ENCODE measurements at regions not wholly inside any gene's neighbourhood (a gene's known extent, or its start where the extent isn't known, plus 50 kb on each side); places are given as distances from the start of the nearest gene placed in this dataset.

GRCh38 chr5:8399471-8399870 lies 530.5 kb downstream of the MTRR start:
- DNase-seq = peak; percentile 65

- DNase-seq = no peak
These were observed 539.3 kb downstream of the MTRR start for GRCh38 chr5:8408258-8408657.

DNA sequence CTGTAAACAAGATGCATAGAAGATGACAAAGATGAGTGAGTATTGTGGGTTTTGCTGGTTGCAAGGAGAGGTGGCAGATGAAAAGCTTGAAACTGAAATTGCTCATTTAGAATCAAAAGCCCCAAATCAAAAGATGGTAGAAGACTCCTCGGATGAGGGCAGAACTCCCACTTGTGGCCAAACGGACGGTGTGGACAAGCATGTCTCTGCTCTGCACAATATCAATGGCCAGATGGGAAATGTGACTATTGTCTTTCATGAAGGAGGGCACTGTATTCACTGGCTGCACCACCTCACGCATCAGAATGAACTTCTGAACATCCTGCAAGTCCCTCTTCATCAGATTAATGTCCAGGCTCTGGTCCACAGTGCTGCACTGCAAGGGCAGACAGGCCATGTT lies 541.7 kb downstream of the MTRR start:
- DNase-seq = no peak

DNA sequence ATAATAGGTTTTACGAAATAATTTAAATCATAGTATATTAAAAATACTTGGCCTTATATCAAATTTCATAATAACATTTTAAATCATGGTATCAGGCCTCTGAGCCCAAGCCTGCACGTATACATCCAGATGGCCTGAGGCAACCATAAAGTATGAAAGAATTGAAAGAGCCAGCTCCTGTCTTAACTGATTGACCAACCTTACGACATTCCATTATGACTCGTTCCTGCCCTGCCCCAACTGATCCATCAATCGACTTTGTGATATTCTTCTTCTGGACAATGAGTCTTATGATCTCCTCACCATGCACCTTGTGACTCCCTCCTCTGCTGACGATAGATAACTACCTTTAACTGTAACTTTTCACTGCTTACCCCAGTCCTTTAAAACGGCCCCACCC lies 545.0 kb downstream of the MTRR start:
- DNase-seq = no peak

- no peak for DNase-seq
These were observed 548.5 kb downstream of the MTRR start for GRCh38 chr5:8417316-8418048.

- DNase-seq = no peak
These were observed 549.1 kb downstream of the MTRR start for GRCh38 chr5:8418049-8418426.

DNA sequence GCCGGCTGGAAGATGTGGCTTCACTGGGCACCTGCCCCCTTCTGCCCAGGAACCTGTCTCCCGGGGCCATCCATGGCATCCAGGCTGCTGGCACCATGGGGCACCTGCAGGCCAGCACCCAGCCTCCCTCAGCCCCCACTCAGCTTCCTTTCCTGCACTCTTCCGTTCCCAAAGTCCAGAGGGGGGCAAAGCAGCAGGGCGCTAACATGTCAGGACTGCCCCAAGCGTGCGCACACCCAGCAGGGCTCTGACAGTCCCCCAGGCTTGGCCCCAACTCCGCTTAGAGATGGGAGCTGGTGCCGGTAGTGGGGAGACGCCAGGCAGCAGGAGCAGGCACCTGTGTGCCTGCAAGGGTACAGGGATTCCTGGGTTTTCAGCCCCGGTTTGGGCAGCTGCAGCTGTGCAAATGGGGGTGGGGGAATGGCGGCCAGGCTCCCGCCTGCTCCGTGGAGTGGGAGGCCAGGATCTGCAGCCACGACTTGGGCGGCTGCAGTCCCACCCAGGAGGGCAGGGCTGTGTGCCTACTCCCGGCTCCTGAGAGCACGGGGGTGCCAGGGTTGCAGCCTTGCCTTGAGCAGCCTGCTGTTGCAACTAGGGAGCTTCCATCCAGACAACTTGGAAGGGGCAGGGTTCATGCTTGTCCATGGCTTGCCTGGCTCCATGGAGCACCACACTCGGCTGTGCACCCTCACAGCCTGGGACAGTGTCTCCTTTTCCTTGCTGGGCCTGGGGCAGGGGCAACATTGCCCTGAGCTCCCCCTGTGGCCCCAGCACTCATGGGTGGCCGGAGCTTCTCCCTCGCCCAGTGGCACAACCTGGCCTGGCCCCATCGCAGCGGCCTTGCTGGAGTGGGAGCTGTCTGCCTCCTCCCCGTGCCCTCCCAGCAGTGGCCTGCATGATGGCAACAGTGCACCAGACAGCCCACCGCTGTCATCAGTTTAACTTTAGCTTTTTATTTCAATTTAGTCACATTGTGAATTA lies 561.1 kb downstream of the MTRR start:
- no peak for DNase-seq

GRCh38 chr5:8434501-8434900 lies 565.6 kb downstream of the MTRR start:
- no peak for DNase-seq

GRCh38 chr5:8436924-8437323 lies 568.0 kb downstream of the MTRR start:
- DNase-seq = no peak

DNA sequence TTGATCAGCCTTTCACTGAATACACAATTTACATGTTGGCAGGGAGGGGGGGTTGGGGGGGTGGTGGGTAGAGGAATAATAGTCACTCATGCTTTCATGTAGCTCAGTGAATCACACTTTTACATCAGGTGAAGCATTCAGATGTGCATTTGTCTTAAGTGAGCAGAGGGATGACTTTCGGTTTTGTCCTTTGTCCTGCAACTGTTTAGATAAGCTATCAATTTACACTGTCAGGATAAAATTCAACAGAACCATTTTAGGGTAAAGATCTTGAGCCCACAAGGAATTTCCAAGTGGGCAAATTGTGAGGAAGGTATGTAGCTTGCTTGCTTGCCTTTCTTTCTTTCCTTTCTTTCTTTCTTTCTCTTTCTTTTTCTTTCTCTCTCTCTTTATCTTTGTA lies 576.2 kb downstream of the MTRR start:
- DNase-seq = no peak

DNA sequence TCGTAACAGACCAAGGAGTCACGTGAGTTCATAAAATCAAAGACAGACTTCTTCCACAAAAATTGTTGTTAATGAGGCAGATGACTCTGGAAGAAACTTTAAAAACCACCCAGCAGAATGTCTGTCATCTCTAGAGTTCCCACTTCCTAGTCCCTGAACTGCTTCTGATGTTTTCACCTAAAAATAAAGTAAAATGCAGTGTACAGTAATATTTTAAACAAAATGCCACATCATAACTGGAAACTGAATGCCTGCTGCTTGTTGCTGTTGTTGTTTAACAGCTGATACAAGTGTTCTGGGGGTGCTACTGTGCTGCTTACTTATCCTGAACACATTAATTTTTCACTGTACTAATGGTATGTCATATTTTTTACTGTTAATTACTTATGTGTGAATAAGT lies 577.2 kb downstream of the MTRR start:
- DNase-seq = no peak

DNA sequence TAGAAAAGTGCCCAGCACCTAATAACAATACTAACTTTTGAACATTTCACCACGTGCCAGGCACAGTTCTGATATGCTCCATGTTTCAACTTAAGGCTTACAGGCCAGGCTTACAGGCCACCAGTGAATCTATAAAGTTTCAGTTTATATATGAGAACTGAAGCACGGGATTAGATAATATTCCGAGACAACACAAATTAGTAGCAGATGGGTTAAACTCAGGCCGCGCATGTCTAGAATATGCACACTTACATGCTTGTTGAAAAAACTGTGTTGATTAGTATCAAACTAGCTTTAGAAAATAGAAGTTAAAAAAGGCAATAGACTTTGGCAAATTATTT lies 587.9 kb downstream of the MTRR start:
- no peak for DNase-seq

- DNase-seq = peak; percentile 86
These were observed 588.5 kb downstream of the MTRR start for GRCh38 chr5:8457187-8458037.

GRCh38 chr5:8458038-8458383 lies 589.1 kb downstream of the MTRR start:
- no peak for DNase-seq

GRCh38 chr5:8461543-8461942 lies 592.6 kb downstream of the MTRR start:
- no peak for DNase-seq

DNA sequence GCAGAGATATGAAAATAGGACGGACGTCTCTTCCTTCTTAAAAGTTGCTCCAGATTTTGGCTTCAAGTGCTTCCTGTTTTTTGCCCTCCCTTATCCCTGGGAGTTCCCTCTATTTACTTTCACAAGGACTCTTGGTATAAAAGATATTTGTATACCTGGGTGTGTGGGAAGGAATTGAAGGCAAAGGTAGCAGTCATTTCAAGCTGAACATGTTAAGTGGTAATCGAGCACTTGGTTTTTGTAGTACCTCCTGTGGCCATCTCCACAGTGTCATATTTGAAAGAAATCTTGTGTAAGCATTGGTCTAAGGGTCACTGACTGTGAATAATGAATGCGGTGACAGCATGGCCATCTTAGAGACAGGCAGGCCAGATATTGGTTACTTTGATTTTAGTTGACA lies 593.6 kb downstream of the MTRR start:
- DNase-seq = no peak

- no peak for DNase-seq
These were observed 601.5 kb downstream of the MTRR start for GRCh38 chr5:8470489-8470888.

GRCh38 chr5:8471581-8471980 lies 602.6 kb downstream of the MTRR start:
- no peak for DNase-seq

GRCh38 chr5:8473016-8473415 lies 604.1 kb downstream of the MTRR start:
- DNase-seq = no peak

DNA sequence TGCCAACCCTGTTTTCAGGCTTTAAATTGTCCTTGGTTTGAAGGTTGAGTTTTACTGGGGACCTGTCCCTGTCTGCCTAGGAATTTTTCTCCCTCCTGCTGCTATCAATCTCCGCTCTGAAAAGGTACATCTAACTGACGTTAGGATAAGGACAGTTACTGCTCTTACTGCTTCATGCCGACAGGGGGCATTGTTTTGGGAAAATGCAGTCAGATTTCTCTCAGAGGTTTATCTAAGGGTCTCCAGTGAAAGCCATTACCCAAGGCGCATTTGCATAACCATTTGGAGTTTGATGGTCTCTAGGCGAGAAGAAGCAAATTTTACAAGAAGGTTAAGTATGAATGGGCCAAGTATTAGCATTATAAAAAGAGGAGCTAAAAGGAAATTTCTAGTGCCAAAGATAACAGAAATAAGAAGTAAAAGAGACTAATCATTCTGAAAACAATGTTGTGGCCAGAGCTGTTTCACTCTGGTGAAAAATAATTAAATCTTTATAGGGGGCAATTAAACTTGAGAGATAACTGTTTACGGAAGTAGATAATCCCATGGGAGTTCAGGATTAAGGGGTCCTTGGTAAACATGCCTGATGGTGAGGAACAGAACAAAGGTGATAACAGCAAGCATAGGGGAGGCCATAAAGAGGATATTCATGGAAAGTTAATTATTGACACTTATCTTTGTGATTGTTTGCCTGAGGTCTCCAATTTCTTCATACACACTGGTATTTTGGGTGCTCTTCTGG lies 605.0 kb downstream of the MTRR start:
- DNase-seq = no peak

DNA sequence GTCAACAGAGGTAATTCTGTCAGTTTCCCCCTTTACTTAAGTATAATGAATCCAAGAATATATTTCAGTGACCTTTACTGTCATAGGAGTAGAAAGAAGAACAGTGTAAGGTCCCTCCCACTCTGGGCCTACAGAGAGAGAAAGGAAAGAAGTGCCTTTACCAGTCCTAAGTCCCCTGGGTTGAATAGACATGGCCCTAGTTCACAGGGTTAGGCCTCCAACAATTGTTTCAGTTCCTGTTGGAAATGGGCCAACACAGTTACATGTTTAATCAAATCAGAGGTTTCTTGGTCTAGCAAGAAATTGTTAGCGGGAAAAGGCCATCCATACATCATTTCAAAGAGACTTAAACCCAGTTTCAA lies 605.6 kb downstream of the MTRR start:
- DNase-seq = no peak

- no peak for DNase-seq
These were observed 609.4 kb downstream of the MTRR start for GRCh38 chr5:8478326-8478725.

DNA sequence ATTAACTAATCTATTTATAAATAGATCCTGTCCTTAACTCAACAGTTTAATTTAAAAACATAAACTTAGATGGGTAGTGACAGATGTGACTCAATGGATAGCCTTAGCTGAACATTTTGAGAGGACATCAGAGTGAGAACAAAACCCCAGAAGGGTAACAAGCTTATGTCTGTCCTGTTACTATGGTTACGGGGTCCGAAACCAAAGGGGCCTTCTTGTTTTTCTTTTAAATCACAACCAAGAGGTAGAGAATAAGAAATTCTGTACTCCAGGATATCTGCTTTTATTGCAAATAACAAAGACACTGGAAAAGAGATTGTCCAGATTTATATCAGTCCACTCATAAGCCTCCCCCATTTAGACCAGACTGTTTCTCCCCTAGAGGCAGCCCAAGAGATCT lies 612.1 kb downstream of the MTRR start:
- no peak for DNase-seq

All from NCI-H1092 (cell line).